22Rv1 (cell line): ENCODE measurements at regions not wholly inside any gene's neighbourhood (a gene's known extent, or its start where the extent isn't known, plus 50 kb on each side); places are given as distances from the start of the nearest gene placed in this dataset.

ENCODE experiments used
- H3K27ac ChIP-seq: fragments of 450-650 bp; 2 replicates; pipeline ENCODE4 v1.5.1; 2017
- ZFX ChIP-seq: fragments of 450-650 bp; IDR thresholded peaks from 2 replicates; pipeline ENCODE4 v1.6.1; 2017; ENCODE audit warnings: antibody characterized with exemption, borderline replicate concordance
- TF ChIP-seq, protein P1 (sequence below): fragments of 450-650 bp; IDR thresholded peaks from 2 replicates; pipeline ENCODE4 v1.5.1; 2017; ENCODE audit warnings: mild to moderate bottlenecking

DNA sequence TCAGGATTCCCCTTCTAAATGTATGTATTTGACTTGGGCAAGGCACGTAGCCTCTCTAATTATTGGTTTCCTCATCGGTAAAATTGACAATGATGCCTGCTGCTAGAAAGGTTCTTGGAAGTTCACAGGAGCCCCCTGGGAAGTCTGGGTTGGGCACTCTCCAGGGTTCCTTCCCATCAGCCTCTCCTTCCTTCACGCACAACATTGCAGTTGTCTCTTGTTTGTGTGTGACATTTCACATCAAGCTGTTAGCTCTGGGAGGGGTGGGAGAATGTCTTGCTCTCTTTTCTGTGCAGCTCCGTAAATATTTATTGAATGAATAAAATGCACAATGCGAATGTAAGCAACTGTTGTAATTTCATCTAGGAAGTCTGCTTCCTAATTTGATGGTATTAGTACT, 153.2 kb upstream of the PRICKLE1 start:
- H3K27ac ChIP-seq, result no peak overlapping the region
- TF ChIP-seq ZFX, result no peak
- TF ChIP-seq, protein P1, sequence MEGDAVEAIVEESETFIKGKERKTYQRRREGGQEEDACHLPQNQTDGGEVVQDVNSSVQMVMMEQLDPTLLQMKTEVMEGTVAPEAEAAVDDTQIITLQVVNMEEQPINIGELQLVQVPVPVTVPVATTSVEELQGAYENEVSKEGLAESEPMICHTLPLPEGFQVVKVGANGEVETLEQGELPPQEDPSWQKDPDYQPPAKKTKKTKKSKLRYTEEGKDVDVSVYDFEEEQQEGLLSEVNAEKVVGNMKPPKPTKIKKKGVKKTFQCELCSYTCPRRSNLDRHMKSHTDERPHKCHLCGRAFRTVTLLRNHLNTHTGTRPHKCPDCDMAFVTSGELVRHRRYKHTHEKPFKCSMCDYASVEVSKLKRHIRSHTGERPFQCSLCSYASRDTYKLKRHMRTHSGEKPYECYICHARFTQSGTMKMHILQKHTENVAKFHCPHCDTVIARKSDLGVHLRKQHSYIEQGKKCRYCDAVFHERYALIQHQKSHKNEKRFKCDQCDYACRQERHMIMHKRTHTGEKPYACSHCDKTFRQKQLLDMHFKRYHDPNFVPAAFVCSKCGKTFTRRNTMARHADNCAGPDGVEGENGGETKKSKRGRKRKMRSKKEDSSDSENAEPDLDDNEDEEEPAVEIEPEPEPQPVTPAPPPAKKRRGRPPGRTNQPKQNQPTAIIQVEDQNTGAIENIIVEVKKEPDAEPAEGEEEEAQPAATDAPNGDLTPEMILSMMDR, result no peak

DNA sequence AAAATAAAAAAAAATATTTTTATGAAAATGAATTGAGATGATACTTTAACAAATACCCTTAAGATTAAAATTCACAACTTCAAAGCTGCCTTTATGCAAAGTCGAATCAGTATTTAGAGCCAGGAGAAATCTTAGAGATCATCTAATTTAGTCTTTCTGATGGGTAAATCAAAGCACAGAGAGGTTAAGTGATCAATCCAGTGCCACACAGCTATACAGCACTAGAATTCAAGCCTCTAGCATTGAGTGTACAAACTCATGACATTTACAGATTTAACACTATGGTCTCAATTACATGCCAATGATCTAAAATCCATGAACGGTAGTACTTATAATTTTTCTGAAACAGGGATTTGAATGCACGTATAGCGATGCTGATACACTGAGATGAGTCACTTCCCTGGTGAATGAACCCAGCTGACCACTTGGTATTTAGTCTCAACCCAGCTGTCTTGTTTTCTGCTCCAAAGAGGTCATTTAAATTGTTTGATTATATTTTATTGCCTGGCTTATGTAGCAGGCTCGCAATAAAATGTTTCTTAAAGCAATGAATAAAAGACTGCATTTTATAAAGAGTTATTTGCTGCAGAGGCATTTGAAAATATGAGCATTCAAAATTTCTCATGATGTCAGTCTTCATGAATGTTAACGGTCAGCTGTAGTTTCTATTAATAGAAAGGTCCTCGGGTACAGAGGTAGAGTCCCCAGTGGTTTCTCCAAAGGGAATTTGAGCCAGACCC, 152.4 kb upstream of the PRICKLE1 start:
- no peak overlapping the region for H3K27ac ChIP-seq
- TF ChIP-seq, protein P1, result no peak
- no peak for TF ChIP-seq ZFX

DNA sequence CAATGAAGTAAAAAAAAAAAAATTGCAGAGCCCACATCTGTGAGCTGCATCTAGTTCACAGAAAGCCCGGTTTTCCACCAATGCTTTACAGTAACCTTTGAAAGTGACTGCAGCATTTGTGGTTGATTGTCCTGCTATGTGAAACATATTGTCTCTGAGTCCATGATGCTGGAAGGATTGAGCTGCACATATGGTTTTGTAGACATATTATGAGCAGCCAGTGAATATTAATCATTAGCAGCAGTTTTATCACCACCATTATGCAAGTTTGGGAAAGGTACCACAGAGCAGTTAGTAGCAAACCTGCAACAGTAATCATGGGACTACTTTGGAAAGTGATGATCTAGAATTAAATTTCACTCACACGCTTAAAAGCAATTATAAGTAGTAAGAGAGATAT, 151.5 kb upstream of the PRICKLE1 start:
- no peak for TF ChIP-seq ZFX
- TF ChIP-seq, protein P1, result no peak

DNA sequence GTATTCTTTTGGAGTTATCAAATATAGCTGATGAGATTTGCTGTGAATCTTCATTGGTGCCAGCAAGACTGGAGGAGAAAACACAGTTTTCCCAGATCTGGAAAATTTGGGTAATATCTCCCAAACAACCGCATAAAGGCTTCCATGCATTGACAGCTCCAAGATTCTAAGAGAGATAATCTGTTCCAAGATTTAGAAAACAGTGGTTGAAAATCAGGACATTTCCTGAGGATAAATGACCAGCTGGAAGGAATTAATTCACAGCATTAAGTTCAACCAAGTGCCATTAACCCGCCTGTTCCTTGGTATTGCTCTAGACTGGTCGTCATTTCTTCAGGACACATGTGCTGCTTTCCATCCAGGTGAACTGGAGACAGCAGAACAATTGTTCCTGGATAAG, 147.9 kb upstream of the PRICKLE1 start:
- no peak overlapping the region for H3K27ac ChIP-seq
- TF ChIP-seq, protein P1, result no peak
- TF ChIP-seq ZFX, result no peak

More for the DNA sequence above, 151.5 kb upstream of the PRICKLE1 start:
- H3K27ac ChIP-seq, result no peak overlapping the region

DNA sequence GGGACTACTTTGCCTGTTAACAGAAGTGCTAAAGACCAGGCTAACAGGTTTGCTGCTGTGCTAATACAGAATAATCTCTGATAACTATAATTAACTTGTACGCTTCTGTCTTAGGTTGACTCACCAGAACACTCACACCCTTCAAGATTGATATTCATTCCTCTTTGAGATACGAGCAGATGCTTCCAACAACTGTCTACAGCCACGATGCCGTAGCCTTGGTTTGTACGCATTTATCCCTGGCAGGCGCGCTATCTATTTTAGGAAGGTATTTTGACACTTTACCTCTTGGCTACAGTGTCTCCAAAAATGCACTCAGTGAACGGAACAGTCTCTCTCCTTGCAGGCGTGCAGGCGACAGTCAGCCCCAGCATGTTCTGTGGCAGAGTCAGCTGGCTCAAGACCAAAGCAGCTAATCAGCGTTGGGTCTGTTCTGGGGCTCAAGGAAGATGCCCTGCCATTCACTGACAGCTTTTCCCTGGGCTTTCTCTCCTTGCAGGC, 146.4 kb upstream of the PRICKLE1 start:
- H3K27ac ChIP-seq, result no peak overlapping the region
- no peak for TF ChIP-seq ZFX
- TF ChIP-seq, protein P1, result no peak

DNA sequence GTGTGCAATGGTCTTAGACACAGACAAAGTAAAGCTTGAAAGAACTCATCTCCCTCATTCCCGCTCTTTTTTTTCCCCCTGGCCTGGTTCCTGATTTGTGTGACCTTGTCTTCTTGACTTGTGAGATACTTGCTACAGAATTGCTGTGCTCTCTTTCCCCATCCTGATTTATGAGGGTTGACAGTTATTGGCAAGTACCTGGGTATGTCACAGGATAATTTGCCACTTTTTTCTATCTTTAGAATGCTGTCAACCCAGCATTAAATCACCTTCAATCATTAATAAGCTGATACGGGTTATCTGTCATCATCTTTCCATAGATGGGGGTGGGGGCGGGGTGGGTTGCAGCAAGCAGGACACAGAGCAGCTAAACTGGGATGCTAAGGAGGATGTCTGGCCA, 144.4 kb upstream of the PRICKLE1 start:
- H3K27ac ChIP-seq, result no peak overlapping the region
- no peak for TF ChIP-seq ZFX
- TF ChIP-seq, protein P1, result no peak

DNA sequence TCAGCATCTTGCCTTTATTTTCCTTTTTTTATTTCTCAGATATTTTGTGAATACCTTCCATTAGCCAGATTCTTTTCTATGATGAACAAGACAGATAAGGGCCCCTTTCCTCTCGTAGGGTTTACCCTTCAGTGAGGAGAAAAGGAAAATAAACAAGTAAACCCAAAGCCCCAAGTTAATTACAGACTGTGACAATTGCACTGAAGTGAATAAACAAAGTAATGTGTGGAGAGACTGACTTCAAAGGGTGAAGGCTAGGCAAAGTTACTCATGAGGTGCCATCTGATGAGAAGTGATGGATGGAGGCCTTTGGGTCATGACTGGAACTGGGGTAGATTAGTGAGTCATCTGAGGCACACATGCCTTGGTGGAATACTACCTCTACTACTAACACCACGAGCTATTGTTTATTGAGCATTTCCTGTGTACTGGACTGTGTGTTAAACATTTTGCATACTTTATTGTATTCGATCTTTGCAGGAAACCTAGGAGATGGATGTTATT, 143.4 kb upstream of the PRICKLE1 start:
- H3K27ac ChIP-seq, result no peak overlapping the region
- no peak for TF ChIP-seq ZFX
- TF ChIP-seq, protein P1, result no peak
